ENCODE measurements at regions not wholly inside any gene's neighbourhood (a gene's known extent, or its start where the extent isn't known, plus 50 kb on each side); places are given as distances from the start of the nearest gene placed in this dataset.
"Not testable (repeated sequence)": the region's sequence is repeated elsewhere in the genome, so short reads cannot be mapped to it uniquely, and the experiment has no call there.

- DNase-seq (ENCODE audit: low read depth) = no peak
Measured at GRCh38 chr20:22962567-22963439, 72.3 kb upstream of the SSTR4 start.

GRCh38 chr20:22963581-22963980 lies 71.5 kb upstream of the SSTR4 start:
- no peak for DNase-seq (ENCODE audit: low read depth)

- DNase-seq (ENCODE audit: low read depth) = no peak
Measured at GRCh38 chr20:22966787-22967464, 68.2 kb upstream of the SSTR4 start.

- DNase-seq (ENCODE audit: low read depth) = not testable (repeated sequence)
Measured at GRCh38 chr20:22967706-22968105, 67.4 kb upstream of the SSTR4 start.

- DNase-seq (ENCODE audit: low read depth) = not testable (repeated sequence)
Measured at GRCh38 chr20:22969031-22969430, 66.1 kb upstream of the SSTR4 start.

- not testable (repeated sequence) for DNase-seq (ENCODE audit: low read depth)
Measured at GRCh38 chr20:22971077-22971476, 64.0 kb upstream of the SSTR4 start.

DNA sequence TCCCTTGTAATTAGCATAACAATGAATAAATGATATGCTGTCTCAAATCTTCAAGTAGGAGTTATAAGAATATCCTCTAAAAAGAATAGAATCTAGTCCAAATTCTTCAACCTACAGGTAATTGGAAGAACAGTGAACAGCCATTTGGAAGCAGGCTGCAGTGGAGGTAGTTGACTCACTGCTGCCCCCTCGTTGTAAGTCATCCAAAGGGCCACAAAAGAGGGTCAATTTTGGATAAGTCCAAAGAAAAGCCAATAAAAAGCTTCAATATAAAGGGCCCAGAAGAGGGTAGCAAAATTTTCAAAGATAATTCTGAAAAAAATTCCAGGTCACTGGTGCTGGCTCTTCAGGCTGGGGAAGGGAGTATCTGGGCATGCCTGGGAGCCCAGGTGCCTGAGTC lies 60.8 kb upstream of the SSTR4 start:
- DNase-seq (ENCODE audit: low read depth) = no peak

DNA sequence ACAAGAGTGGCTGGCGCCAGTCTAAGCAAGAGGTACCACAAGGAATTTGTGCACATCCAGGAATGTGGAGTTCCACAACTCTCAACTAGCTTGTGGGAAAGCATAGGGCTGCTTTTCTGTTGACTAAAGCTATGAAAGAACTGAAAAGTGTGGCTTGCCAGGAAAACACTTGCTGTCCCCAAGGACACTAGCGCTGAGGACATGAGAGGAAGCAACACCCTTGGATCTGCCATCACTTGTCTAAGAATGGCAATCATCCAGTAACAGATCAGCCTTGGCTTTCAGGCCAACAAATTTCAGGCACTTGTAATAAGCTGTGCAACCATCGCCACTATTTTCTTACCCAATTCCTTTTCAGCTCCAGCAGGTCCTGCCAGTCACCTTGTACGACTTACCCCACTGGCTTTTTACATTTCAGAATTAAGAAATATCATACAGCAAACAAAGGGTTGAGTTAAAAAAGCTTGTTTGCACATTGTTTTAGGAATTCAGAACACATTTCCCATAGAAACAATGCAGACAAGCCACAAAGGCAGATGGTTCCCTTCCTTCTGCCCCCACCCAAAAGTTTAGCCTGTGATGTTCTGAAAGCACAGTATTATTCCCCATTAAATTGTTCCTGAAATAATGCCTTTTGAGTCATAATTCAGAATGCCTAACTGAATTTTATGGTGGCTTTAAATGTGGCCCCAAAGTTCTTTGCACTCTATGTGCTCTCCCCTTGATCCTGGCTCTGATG lies 57.9 kb upstream of the SSTR4 start:
- DNase-seq (ENCODE audit: low read depth) = no peak

GRCh38 chr20:22984008-22984407 lies 51.1 kb upstream of the SSTR4 start:
- no peak for DNase-seq (ENCODE audit: low read depth)

GRCh38 chr20:22984606-22985005 lies 50.5 kb upstream of the SSTR4 start:
- no peak for DNase-seq (ENCODE audit: low read depth)

DNA sequence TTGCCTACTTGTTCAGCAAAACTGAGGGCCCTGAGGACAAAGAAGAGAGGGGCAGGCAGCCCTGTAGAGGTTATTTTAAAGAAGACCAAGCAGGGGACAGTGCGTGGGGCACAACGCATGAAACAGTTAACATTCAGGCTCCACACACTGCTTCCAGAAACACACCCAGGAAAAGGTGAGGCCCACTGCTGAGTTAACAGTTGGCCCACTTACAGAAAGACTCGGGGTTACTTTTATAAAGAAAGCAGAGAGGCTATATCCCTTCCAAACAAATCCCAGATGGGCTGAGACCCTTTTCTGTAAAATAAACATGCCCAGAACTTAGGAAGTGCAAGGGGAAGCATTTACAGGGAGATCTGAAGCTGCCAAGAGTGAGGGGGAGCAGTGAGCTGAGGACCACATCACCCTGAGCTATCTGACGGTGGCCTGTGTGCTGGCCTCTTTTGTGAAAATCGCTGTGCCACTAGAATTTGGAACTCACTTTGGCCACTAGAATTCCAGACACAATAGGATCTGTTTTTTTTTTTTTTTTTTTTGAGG lies 49.8 kb upstream of the SSTR4 start:
- DNase-seq (ENCODE audit: low read depth) = no peak

Data from stimulated activated CD8-positive, alpha-beta memory T cell treated with anti-CD3 and anti-CD28 coated beads, Interleukin-15, amount 100 ng/mL, for 24 hours (primary cell).